Breast epithelium (tissue), 3 donors: ENCODE measurements at regions not wholly inside any gene's neighbourhood (a gene's known extent, or its start where the extent isn't known, plus 50 kb on each side); places are given as distances from the start of the nearest gene placed in this dataset.

Experiments
- POLR2A ChIP-seq: fragments of 450-650 bp; IDR thresholded peaks from one replicate; pipeline ENCODE4 v1.6.1; 2016; ENCODE audit warnings: antibody characterized with exemption, mild to moderate bottlenecking, moderate library complexity
- POLR2AphosphoS5 ChIP-seq, 3 donors: sonication (generic); formaldehyde crosslinking; IDR thresholded peaks; one replicate each; pipeline ENCODE4 v1.6.1; 2017; ENCODE audit warnings: antibody characterized with exemption in 3 of 3
- TF ChIP-seq, protein P1 (sequence below), 3 donors: fragments of 450-650 bp; IDR thresholded peaks; one replicate each; pipeline ENCODE4 v1.5.1; 2016 to 2017; ENCODE audit warnings: antibody characterized with exemption in 3 of 3, mild to moderate bottlenecking in 3 of 3, moderate library complexity in 3 of 3

DNA sequence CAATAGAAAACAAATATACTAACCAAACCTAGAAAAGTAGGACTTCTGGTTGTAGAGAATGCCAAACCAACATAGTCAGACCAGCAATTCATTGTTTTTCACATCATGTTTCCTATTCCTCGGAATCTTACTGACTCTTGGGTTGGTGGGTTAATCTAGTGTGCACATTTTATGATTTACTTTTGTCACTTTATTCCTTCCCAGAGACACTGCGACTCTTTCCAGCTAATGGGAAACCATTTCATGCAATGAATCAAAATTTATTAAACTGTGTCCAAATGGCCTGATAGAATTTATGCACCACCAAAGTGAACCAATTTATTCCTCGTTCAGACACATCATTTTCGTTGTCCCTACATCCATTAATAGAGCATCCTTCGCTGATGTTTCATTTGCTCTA is 464.9 kb downstream of the RPS29 start:
- TF ChIP-seq, protein P1, sequence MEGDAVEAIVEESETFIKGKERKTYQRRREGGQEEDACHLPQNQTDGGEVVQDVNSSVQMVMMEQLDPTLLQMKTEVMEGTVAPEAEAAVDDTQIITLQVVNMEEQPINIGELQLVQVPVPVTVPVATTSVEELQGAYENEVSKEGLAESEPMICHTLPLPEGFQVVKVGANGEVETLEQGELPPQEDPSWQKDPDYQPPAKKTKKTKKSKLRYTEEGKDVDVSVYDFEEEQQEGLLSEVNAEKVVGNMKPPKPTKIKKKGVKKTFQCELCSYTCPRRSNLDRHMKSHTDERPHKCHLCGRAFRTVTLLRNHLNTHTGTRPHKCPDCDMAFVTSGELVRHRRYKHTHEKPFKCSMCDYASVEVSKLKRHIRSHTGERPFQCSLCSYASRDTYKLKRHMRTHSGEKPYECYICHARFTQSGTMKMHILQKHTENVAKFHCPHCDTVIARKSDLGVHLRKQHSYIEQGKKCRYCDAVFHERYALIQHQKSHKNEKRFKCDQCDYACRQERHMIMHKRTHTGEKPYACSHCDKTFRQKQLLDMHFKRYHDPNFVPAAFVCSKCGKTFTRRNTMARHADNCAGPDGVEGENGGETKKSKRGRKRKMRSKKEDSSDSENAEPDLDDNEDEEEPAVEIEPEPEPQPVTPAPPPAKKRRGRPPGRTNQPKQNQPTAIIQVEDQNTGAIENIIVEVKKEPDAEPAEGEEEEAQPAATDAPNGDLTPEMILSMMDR (IDR thresholded peaks at IDR 0.05) = no peak
- no peak for TF ChIP-seq POLR2AphosphoS5 (IDR thresholded peaks at IDR 0.05)
- TF ChIP-seq POLR2A = no peak
